Type B pancreatic cell (in vitro differentiated cells): ENCODE measurements at regions not wholly inside any gene's neighbourhood (a gene's known extent, or its start where the extent isn't known, plus 50 kb on each side); places are given as distances from the start of the nearest gene placed in this dataset.
"Not testable (repeated sequence)": the region's sequence is repeated elsewhere in the genome, so short reads cannot be mapped to it uniquely, and the experiment has no call there.

Experiments
- DNase-seq: peaks from one replicate; pipeline ENCODE4 v3.0.0; 2021; ENCODE audit warnings: mixed read lengths; ENCODE audit not compliant: unreplicated experiment; ENCODE audit errors: extremely low spot score
- H3K27ac Mint-ChIP-seq: 2 replicates; pipeline ENCODE4 v1.8.0; 2021; ENCODE audit warnings: mild to moderate bottlenecking, mixed read lengths
- H3K27me3 Mint-ChIP-seq: 2 replicates; pipeline ENCODE4 v1.8.0; 2021; ENCODE audit warnings: mixed read lengths
- H3K36me3 Mint-ChIP-seq: 2 replicates; pipeline ENCODE4 v1.8.0; 2021; ENCODE audit warnings: mixed read lengths
- H3K4me1 Mint-ChIP-seq: one replicate; pipeline ENCODE4 v1.8.0; 2021; ENCODE audit warnings: mixed read lengths; ENCODE audit not compliant: unreplicated experiment
- H3K4me3 Mint-ChIP-seq: 2 replicates; pipeline ENCODE4 v1.8.0; 2021; ENCODE audit warnings: mild to moderate bottlenecking, mixed read lengths
- H3K9me3 Mint-ChIP-seq: 2 replicates; pipeline ENCODE4 v1.8.0; 2021; ENCODE audit warnings: mixed read lengths
- TF ChIP-seq, protein P1 (sequence below): fragments of 200-600 bp; sonication (generic); conservative IDR thresholded peaks from 2 replicates; pipeline ENCODE4 v1.5.0; 2021; ENCODE audit warnings: antibody characterized with exemption, mild to moderate bottlenecking

DNA sequence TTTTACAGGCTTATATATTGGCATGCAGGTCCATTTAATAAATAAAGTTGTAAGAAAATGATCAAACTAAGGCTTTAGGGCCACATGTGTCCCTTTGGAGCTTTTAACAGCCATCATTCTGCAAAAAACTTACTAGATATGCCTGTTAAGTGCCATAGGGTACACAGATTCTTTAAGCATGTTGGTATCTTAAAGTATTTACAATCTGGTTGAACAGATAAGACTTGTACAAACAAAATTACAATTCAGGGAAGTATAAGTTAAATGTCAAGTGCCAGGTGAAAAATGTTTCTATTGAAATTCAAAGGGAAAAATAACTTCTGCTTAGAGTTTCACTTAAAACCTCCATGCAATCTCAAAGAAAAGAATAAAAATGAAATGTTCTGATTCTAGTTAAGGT lies 558.4 kb upstream of the ST8SIA4 start:
- Mint-ChIP-seq H3K4me1 (no peaks in the 10 kb centered on the region), H3K36me3 (no peaks in the 10 kb centered on the region), H3K4me3 (no peak overlapping the region), H3K9me3 (no peaks in the 10 kb centered on the region), H3K27ac (no peak overlapping the region), H3K27me3 (no peaks in the 10 kb centered on the region)
- DNase-seq, result no peak
- TF ChIP-seq, protein P1, sequence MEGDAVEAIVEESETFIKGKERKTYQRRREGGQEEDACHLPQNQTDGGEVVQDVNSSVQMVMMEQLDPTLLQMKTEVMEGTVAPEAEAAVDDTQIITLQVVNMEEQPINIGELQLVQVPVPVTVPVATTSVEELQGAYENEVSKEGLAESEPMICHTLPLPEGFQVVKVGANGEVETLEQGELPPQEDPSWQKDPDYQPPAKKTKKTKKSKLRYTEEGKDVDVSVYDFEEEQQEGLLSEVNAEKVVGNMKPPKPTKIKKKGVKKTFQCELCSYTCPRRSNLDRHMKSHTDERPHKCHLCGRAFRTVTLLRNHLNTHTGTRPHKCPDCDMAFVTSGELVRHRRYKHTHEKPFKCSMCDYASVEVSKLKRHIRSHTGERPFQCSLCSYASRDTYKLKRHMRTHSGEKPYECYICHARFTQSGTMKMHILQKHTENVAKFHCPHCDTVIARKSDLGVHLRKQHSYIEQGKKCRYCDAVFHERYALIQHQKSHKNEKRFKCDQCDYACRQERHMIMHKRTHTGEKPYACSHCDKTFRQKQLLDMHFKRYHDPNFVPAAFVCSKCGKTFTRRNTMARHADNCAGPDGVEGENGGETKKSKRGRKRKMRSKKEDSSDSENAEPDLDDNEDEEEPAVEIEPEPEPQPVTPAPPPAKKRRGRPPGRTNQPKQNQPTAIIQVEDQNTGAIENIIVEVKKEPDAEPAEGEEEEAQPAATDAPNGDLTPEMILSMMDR, result no peak

DNA sequence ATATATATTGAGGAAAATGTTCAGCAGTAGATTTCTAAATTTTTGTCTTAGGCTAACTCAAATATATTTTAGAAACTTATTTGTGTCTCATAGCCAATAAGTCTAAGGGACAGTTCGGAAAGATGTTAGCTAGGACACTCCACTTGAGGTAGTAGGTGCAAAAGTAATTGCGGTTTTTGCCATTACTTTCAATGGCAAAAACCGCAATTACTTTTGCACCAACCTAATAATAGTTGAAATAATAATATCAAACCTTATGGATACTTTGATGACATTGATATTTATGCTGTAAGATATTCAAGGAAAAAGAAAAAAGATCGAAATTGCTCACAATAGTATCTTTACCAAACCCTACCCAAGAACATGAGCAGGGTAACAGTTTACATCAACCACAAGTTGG lies 555.5 kb upstream of the ST8SIA4 start:
- no peaks in the 10 kb centered on the region for H3K36me3 Mint-ChIP-seq
- no peak overlapping the region for H3K27ac Mint-ChIP-seq
- H3K9me3 Mint-ChIP-seq, result no peaks in the 10 kb centered on the region
- no peak for DNase-seq
- TF ChIP-seq, protein P1, result no peak
- H3K4me3 Mint-ChIP-seq, result no peak overlapping the region
- no peaks in the 10 kb centered on the region for H3K27me3 Mint-ChIP-seq
- no peaks in the 10 kb centered on the region for H3K4me1 Mint-ChIP-seq

DNA sequence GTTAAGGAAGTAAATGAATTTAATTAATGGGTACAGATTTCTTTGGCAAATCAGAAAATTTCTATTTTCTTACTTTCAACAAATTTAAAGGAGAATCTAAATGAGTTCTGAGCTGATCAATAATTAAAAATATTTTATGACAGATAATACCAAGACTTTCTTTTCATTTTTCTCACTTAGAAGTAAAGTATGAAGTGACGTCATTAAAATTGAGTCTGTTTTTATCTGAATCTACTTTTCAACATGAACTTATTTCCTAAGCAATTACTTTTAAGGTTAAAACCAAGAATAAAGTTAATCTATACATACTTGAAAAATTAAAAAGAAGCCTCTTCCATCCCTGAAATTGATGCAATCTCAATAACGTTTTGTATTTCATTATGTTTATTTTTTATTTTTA lies 552.8 kb upstream of the ST8SIA4 start:
- Mint-ChIP-seq H3K4me1 (no peaks in the 10 kb centered on the region), H3K27me3 (no peaks in the 10 kb centered on the region), H3K27ac (no peak overlapping the region), H3K9me3 (no peaks in the 10 kb centered on the region), H3K36me3 (no peaks in the 10 kb centered on the region), H3K4me3 (no peak overlapping the region)
- no peak for DNase-seq
- TF ChIP-seq, protein P1, result no peak

DNA sequence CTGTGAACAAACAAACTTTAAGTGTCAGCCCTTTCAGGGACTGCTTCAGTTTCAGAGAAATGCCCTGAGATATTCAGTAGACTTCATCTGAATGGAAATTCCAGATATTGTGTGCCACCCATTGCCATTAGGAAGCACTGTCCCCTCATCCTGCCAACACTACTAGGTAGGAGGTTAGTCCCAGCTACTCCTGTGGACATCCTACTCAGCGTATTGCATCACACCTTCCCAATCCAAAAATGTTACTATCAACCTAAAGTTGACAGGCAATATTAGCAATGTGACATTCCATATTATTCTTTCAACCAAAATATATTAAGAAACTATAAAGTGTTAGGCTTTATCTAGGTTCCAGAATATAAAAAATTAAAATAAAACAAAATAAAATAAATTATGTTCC lies 552.0 kb upstream of the ST8SIA4 start:
- DNase-seq, result no peak
- TF ChIP-seq, protein P1, result no peak
- Mint-ChIP-seq H3K27ac (no peak overlapping the region), H3K4me1 (no peaks in the 10 kb centered on the region), H3K27me3 (no peaks in the 10 kb centered on the region), H3K36me3 (no peaks in the 10 kb centered on the region), H3K9me3 (no peaks in the 10 kb centered on the region), H3K4me3 (no peak overlapping the region)

DNA sequence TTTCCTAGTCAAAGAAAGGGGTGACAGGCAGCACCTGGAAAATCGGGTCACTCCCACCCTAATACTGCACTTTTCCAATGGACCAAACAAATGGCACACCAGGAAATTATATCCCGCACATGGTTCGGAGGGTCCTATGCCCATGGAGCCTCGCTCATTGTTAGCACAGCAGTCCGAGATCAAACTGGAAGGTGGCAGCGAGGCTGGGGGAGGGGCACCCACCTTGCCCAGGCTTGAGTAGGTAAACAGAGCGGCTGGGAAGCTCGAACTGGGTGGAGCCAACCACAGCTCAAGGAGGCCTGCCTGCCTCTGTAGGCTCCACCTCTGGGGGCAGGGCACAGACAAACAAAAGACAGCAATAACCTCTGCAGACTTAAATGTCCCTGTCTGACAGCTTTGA lies 539.2 kb upstream of the ST8SIA4 start:
- H3K4me3 Mint-ChIP-seq, result not testable (repeated sequence)

DNA sequence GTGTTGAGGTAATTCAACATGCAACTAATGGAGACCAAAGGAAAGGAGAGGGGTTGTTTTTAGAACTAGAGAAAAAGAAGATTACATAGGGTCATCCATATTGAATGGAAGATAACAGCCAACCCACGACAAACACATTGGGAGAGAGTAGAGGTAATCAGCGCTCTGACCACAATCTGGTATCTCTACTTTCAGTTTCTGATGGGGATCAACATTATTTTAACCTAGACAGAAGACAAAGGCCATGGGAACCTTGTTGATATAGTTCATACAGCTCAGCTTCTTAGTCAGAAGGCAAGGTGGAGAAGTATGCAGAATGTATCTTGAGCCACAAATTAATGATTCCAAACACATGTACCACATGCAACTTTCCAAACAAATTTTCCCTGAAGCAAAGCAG lies 537.1 kb upstream of the ST8SIA4 start:
- no peak for DNase-seq
- no peak overlapping the region for H3K27ac Mint-ChIP-seq
- H3K9me3 Mint-ChIP-seq, result peaks cover 9% of the 10 kb centered on the region
- H3K4me1 Mint-ChIP-seq, result peaks cover 6% of the 10 kb centered on the region
- H3K36me3 Mint-ChIP-seq, result no peaks in the 10 kb centered on the region
- TF ChIP-seq, protein P1, result no peak
- no peak overlapping the region for H3K4me3 Mint-ChIP-seq
- H3K27me3 Mint-ChIP-seq, result no peaks in the 10 kb centered on the region

More for the DNA sequence above, 539.2 kb upstream of the ST8SIA4 start:
- H3K27me3 Mint-ChIP-seq, H3K9me3 Mint-ChIP-seq, H3K36me3 Mint-ChIP-seq, H3K4me1 Mint-ChIP-seq, H3K27ac Mint-ChIP-seq, DNase-seq: not testable (repeated sequence)
